ENCODE measurements at regions not wholly inside any gene's neighbourhood (a gene's known extent, or its start where the extent isn't known, plus 50 kb on each side); places are given as distances from the start of the nearest gene placed in this dataset.

GRCh38 chrX:113001836-113002235 is 161.2 kb upstream of the AMOT start:
- ChIA-PET POLR2A (ENCODE audit: unreplicated experiment) (no interaction called here), CTCF (no interaction called here)
- no peaks in the 10 kb centered on the region for H3K4me1 ChIP-seq (ENCODE audit: insufficient read depth, low read length)
- no peaks in the 10 kb centered on the region for H3K36me3 ChIP-seq (ENCODE audit: low read depth, low read length)
- H3K79me2 ChIP-seq (ENCODE audit: low read length) = no peaks in the 10 kb centered on the region
- no peaks in the 10 kb centered on the region for H4K20me1 ChIP-seq (ENCODE audit: low read length)
- H3K27me3 ChIP-seq (ENCODE audit: low read length) = no peaks in the 10 kb centered on the region
- H3K4me3 ChIP-seq (ENCODE audit: low read length) = no peak overlapping the region
- H3K4me2 ChIP-seq (ENCODE audit: low read length) = no peak overlapping the region
- H2AFZ ChIP-seq (ENCODE audit: low read length) = no peak overlapping the region
- BruUV-seq (replicated peaks) = no TSS peak
- no peaks in the 10 kb centered on the region for H3K9me2 ChIP-seq (replicated peaks; ENCODE audit: low read length)
- H3K27ac ChIP-seq (ENCODE audit: low read length) = no peak overlapping the region
- H3K9me3 ChIP-seq (ENCODE audit: low read length) = no peaks in the 10 kb centered on the region
- intact Hi-C loops (cut with micrococcal nuclease) = no loop called here
- no peaks in the 10 kb centered on the region for H3F3A ChIP-seq (ENCODE audit: low read length, unreplicated experiment)
- no peak overlapping the region for H3K9ac ChIP-seq (ENCODE audit: low read length)
- ATAC-seq (no peak), DNase-seq (peak; percentile 5)
- no peak for TF ChIP-seq CTCF (conservative IDR thresholded peaks at IDR 0.05; ENCODE audit: low read depth, low read length)
- no peak for TF ChIP-seq EZH2 (IDR thresholded peaks at IDR 0.05; ENCODE audit: low read length, unreplicated experiment)
- TF ChIP-seq EZH2phosphoT487 (IDR thresholded peaks at IDR 0.05; ENCODE audit: borderline replicate concordance, low read length) = no peak

- no peak overlapping the region for H3K9ac ChIP-seq (ENCODE audit: low read length)
- intact Hi-C loops (cut with micrococcal nuclease) = no loop called here
- no peaks in the 10 kb centered on the region for H3K9me2 ChIP-seq (replicated peaks; ENCODE audit: low read length)
- H3K36me3 ChIP-seq (ENCODE audit: low read depth, low read length) = no peaks in the 10 kb centered on the region
- H3K4me3 ChIP-seq (ENCODE audit: low read length) = no peak overlapping the region
- ATAC-seq (no peak), DNase-seq (no peak)
- no peaks in the 10 kb centered on the region for H3K9me3 ChIP-seq (ENCODE audit: low read length)
- POLR2A ChIA-PET (ENCODE audit: unreplicated experiment) = no interaction called here
- no peaks in the 10 kb centered on the region for H3K79me2 ChIP-seq (ENCODE audit: low read length)
- H3K27me3 ChIP-seq (ENCODE audit: low read length) = no peaks in the 10 kb centered on the region
- no peak overlapping the region for H3K4me2 ChIP-seq (ENCODE audit: low read length)
- no peak overlapping the region for H3K27ac ChIP-seq (ENCODE audit: low read length)
- CTCF ChIA-PET = no interaction called here
- H2AFZ ChIP-seq (ENCODE audit: low read length) = no peak overlapping the region
- no peak for TF ChIP-seq EZH2phosphoT487 (IDR thresholded peaks at IDR 0.05; ENCODE audit: borderline replicate concordance, low read length)
- TF ChIP-seq EZH2 (IDR thresholded peaks at IDR 0.05; ENCODE audit: low read length, unreplicated experiment) = no peak
- no peak for TF ChIP-seq CTCF (conservative IDR thresholded peaks at IDR 0.05; ENCODE audit: low read depth, low read length)
- BruUV-seq (replicated peaks) = no TSS peak
- H4K20me1 ChIP-seq (ENCODE audit: low read length) = no peaks in the 10 kb centered on the region
- no peaks in the 10 kb centered on the region for H3K4me1 ChIP-seq (ENCODE audit: insufficient read depth, low read length)
- no peaks in the 10 kb centered on the region for H3F3A ChIP-seq (ENCODE audit: low read length, unreplicated experiment)
Measured at GRCh38 chrX:112997991-112998390, 157.4 kb upstream of the AMOT start.

GRCh38 chrX:112991801-112992200 is 151.2 kb upstream of the AMOT start:
- ATAC-seq = no peak
- Histone ChIP-seq H3K4me3 (ENCODE audit: low read length) (no peak overlapping the region), H3K9me2 (replicated peaks; ENCODE audit: low read length) (no peaks in the 10 kb centered on the region), H3K79me2 (ENCODE audit: low read length) (no peaks in the 10 kb centered on the region), H3K36me3 (ENCODE audit: low read depth, low read length) (no peaks in the 10 kb centered on the region), H4K20me1 (ENCODE audit: low read length) (no peaks in the 10 kb centered on the region), H3K27ac (ENCODE audit: low read length) (no peak overlapping the region), H3K9me3 (ENCODE audit: low read length) (no peaks in the 10 kb centered on the region; the same call in 1 of the 2 replicates), H3K4me1 (ENCODE audit: insufficient read depth, low read length) (no peaks in the 10 kb centered on the region), H3F3A (ENCODE audit: low read length, unreplicated experiment) (no peaks in the 10 kb centered on the region), H2AFZ (ENCODE audit: low read length) (no peak overlapping the region), H3K27me3 (ENCODE audit: low read length) (no peaks in the 10 kb centered on the region), H3K4me2 (ENCODE audit: low read length) (no peak overlapping the region), H3K9ac (ENCODE audit: low read length) (no peak overlapping the region)
- no peak for DNase-seq
- ChIA-PET CTCF (no interaction called here), POLR2A (ENCODE audit: unreplicated experiment) (no interaction called here)
- no TSS peak for BruUV-seq (replicated peaks)
- no peak for TF ChIP-seq EZH2 (IDR thresholded peaks at IDR 0.05; ENCODE audit: low read length, unreplicated experiment)
- intact Hi-C loops (cut with micrococcal nuclease) = no loop called here
